ENCODE measurements at regions not wholly inside any gene's neighbourhood (a gene's known extent, or its start where the extent isn't known, plus 50 kb on each side); places are given as distances from the start of the nearest gene placed in this dataset.
A peak's percentile ranks its signal among the peaks of the same experiment; 100 is the strongest.

GRCh38 chr14:34213332-34213731 is 248.7 kb downstream of the SPTSSA start:
- DNase-seq (ENCODE audit: low read depth in 2 of 2) = no peak

DNA sequence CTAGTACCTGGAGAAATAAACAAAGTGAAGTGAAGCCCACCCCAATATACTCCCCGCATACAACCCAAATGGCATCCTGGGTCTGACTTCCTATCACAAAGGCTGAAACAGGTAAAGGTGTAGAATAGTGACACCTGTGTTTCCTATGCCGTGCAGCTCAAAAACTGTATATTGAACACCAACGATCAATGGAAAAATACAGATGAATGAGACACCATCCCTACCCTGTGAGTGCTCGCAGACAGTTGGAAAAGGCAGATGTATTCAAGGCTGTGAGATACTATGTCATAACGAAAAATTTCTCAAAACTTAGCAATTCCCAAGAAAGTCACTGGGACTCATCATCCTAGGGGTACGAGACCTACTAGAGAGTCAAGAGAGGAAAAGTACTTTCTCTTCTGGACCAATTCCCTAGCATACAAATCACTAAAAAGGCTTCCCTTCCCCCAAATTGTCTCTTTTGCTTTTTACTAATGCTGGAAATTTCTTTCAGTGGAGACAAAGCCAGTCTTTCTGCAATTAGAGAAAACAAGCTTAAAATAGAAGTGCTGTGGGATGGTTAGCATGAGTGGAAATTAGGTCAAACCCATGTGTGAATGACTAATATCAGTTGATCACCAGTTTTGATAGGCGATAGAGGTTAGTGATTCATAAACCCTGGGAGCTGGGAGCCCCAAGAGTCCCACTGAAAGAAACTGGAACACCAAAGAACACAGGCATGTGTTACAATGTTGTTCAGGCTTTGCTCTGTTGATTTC is 249.7 kb downstream of the SPTSSA start:
- DNase-seq (ENCODE audit: low read depth in 2 of 2) = no peak

- DNase-seq (ENCODE audit: low read depth in 2 of 2) = no peak
These were observed 250.3 kb downstream of the SPTSSA start for GRCh38 chr14:34211732-34212131.

GRCh38 chr14:34208532-34208931 is 253.5 kb downstream of the SPTSSA start:
- no peak for DNase-seq (ENCODE audit: low read depth in 2 of 2)

DNA sequence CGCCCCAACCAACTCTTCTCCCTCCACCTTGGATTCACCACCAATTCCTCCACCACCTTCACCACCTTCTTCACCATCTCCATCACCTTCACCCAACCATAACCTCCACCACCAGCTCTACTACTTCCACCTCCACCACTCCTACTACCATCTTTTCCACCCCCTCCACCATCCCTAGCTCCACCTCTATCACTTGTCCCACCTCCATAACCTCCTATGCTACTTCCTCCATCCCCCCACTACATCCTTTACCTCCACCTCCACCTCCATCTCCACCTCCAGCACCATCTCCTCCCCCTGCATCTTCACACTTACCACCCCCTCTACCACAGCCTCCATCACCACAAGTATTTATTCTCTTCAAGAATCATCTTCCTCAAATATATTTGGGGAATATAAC is 254.9 kb upstream of the EGLN3 start:
- DNase-seq (ENCODE audit: low read depth in 2 of 2) = no peak

DNA sequence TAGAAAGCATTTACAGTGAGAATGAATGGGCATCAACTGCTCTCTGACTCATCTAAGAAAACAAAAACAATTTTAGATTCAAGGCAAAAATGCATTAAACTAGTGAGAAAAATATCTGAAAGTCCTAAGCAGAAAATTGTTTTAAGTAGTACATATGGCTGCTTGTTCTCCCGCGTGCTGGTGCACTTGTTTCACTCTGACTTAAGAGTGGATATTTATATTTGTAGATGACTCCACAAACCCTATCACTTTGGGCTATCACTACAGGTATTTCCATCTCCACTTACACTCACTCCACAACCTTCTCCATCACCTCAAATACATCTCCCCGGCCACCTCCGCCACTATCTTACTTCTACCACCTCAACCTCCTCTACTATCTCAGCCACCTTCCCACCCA is 253.9 kb upstream of the EGLN3 start:
- DNase-seq (ENCODE audit: low read depth in 2 of 2) = no peak

DNA sequence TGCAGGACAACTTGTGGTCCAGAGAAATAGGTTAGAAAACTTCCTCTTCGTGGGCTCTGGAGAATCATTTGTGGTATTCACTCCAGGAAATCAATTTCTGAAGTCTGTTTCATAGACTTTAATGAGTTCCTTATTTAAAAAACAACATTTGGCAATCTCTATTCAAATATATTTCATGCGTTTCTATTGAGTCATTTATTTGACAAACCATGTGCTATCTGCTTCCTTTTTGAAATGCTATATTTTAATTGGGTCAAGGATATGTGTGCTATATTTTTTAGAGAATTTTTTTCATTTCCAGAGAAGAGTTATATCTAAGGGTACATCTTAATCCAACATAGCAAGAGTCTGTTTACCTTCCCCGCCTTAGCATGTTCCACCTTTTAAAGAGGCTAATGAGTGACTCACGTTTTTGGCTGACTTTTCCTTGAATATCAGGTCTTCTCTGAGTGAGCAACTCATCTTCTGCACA is 252.4 kb upstream of the EGLN3 start:
- no peak for DNase-seq (ENCODE audit: low read depth in 2 of 2)

- no peak for DNase-seq (ENCODE audit: low read depth in 2 of 2)
These were observed 251.2 kb upstream of the EGLN3 start for GRCh38 chr14:34201909-34202637.

- peak in 1 of 2 donors; percentile 18 for DNase-seq (ENCODE audit: low read depth in 2 of 2)
These were observed 248.7 kb upstream of the EGLN3 start for GRCh38 chr14:34199585-34199984.

DNA sequence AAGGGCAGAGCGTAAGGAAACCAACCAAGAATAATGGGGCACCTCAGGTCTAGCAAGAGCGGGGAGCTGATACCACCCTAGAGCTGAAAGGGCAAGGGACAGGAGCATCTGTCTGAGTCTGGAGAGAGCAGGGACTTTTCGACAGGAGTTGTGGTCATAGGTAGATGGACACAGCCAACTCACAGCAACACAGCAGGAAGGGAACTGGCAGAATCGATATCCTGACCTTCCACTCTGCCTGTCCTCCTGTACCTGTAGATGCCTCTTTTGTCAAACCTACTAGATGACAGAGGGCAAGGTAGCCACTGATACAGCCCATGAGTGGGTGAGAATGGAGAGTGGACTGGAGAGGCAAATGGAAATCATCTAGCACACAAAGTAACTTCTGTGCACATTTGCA is 247.2 kb upstream of the EGLN3 start:
- DNase-seq (ENCODE audit: low read depth in 2 of 2) = no peak

GRCh38 chr14:34195964-34196363 is 245.1 kb upstream of the EGLN3 start:
- no peak for DNase-seq (ENCODE audit: low read depth in 2 of 2)

- no peak for DNase-seq (ENCODE audit: low read depth in 2 of 2)
These were observed 239.8 kb upstream of the EGLN3 start for GRCh38 chr14:34190717-34191116.

- no peak for DNase-seq (ENCODE audit: low read depth in 2 of 2)
These were observed 239.0 kb upstream of the EGLN3 start for GRCh38 chr14:34189866-34190265.

DNA sequence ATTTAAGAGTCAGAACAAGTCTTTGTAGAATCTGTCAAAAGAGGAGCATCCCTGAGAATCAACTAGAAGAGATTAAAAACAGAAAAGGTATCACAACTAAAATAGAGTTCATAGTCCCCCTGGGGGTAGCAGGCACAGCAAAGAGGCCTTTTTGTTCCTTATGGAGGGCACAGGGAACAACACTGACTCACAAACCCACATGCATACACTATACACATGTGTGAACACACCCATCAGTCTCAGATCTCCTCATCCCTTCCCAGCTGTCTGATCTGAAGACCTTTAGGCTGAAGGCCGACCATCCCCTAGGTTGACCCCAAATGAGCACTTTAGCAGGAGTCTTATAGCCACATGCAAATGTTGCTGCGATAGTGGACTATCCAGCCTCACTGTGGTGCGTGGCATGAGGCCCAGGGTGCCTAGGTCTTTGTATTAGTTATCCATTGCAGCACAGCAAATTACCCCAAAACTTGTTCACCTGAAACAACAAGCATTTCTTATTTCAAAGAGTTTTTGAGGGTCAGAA is 236.7 kb upstream of the EGLN3 start:
- no peak for DNase-seq (ENCODE audit: low read depth in 2 of 2)

- no peak for DNase-seq (ENCODE audit: low read depth in 2 of 2)
These were observed 236.2 kb upstream of the EGLN3 start for GRCh38 chr14:34187061-34187460.

GRCh38 chr14:34184126-34184525 is 233.3 kb upstream of the EGLN3 start:
- no peak for DNase-seq (ENCODE audit: low read depth in 2 of 2)

GRCh38 chr14:34183478-34183877 is 232.6 kb upstream of the EGLN3 start:
- DNase-seq (ENCODE audit: low read depth in 2 of 2) = no peak

GRCh38 chr14:34181338-34181737 is 230.5 kb upstream of the EGLN3 start:
- no peak for DNase-seq (ENCODE audit: low read depth in 2 of 2)

DNA sequence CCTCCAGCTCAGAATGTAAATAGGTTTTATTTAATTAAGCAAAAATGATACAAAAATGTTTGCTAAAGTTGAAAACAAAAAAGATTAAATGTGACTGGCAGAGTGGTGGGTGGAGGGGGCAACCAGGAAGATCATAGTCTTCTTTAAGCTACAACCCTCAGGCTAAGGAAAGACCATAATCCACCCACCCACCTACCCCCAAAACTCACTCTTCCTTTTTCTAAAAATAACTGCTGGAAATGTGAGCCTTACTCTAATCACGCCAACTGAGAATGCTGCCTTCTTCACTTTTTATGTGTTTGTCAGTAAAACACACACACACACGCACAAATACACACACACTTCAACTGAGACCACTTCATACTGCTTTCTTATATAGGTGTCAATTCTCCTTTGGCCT is 230.0 kb upstream of the EGLN3 start:
- no peak for DNase-seq (ENCODE audit: low read depth in 2 of 2)

GRCh38 chr14:34180434-34180833 is 229.6 kb upstream of the EGLN3 start:
- no peak for DNase-seq (ENCODE audit: low read depth in 2 of 2)

- DNase-seq (ENCODE audit: low read depth in 2 of 2) = no peak
These were observed 228.9 kb upstream of the EGLN3 start for GRCh38 chr14:34179727-34180126.

DNA sequence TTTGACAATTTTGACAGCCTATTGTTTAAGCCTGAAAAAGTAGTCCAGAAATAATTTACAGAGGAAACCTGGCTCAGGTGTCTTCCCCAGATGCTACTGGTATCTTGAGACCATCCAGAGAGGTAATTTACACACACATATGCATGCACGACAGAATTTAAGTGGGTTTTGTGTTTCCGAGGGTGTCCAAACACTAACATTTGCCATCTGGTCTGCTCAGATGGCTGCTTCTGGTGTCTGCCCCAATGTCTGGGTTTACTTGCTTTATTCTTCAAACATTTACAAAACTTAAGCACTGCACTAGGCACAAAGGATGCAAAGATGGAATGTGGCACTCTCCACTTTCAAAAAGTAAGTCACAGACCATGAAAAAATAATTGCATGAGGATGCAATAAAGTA is 226.6 kb upstream of the EGLN3 start:
- DNase-seq (ENCODE audit: low read depth in 2 of 2) = no peak

DNA sequence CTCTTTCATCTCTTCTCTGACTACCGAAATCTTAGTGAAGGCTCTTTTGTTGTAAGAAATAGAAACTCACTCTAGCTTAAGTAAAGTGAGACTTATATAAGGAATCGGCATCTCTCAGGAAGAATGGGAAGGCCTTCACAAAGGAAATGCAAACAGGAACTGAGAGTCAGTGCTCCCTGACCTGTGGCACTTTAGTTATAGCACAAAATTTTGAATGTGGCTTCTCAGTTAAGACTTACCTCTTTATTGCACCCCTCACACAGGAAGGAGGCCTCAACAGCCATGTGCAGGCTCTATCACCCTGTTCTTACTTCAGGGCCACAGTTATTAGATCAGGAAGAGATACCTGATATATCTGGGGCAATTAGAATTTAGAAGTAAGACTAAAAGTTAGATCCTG is 224.7 kb upstream of the EGLN3 start:
- no peak for DNase-seq (ENCODE audit: low read depth in 2 of 2)
